ENCODE measurements at regions not wholly inside any gene's neighbourhood (a gene's known extent, or its start where the extent isn't known, plus 50 kb on each side); places are given as distances from the start of the nearest gene placed in this dataset.

DNA sequence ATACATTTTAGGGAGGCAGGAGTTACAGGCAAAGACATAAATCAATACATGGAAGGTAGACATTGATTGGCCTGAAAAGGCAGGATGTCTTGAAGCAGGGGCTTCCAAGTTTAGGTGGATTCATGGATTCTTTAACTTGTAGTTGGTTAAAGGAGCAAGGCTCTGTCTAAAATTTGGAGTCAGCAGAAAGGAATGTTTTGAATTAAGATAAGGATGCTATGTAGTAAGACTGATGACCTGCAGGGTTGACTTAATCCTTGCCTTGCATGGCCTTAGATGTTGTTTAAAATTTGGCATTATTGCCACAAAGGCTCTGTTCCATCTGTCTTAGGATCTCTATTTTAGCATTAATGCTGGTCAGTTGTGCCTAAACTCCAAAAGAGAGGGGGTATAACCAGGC, 171.3 kb downstream of the C5orf15 start:
- DNase-seq (ENCODE audit: low spot score) = no peak

DNA sequence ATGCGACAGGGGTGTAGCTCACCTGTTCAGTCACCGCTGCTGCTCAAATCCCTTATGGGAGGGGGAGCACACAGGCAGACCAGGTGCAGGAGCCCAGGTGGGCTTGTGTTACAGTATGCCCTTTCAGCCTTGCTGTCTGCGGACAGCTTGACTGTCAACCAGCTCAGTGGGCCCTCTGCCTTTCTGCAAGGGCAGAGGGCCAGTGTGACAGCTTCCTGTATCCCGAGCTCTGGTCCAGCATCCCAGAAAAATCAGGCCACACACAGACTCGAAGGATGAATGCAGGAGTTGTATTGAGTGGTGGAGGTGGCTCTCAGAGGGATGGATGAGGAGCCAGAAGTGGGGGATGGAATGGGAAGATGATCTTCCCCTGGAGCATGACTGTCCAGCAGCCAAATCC, 172.2 kb downstream of the C5orf15 start:
- DNase-seq (ENCODE audit: low spot score) = no peak

DNA sequence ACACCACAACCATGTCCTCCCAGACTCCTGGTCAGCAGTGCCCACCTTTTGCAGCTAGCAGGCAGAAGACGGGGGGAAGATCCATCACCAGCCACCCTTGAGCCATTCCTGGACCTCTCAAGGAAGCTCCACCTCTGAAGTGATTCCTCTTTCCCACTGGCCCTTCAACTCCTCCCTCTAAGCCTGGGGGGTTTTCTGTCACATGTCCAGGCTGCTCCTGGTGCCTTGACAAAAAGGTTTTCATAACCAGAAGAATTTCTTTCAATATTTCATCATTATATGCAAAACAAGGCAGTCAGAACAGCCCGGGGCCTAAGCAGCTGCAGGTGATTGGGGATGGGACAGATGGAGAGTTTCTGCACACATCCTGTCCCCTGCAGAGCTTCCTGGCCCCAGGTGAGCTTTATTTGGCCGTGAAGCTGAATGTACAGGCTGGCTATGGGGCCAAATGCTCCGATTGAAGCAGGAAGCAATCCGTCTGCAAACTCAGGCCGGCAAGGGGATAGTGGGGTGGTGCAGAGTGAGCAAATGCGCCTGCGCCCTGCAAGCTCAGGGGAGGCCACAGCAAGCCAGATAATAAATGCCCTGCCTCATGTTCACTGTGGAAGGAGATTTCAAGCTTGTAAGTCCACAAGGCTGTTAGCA, 173.5 kb downstream of the C5orf15 start:
- no peak for DNase-seq (ENCODE audit: low spot score)

DNA sequence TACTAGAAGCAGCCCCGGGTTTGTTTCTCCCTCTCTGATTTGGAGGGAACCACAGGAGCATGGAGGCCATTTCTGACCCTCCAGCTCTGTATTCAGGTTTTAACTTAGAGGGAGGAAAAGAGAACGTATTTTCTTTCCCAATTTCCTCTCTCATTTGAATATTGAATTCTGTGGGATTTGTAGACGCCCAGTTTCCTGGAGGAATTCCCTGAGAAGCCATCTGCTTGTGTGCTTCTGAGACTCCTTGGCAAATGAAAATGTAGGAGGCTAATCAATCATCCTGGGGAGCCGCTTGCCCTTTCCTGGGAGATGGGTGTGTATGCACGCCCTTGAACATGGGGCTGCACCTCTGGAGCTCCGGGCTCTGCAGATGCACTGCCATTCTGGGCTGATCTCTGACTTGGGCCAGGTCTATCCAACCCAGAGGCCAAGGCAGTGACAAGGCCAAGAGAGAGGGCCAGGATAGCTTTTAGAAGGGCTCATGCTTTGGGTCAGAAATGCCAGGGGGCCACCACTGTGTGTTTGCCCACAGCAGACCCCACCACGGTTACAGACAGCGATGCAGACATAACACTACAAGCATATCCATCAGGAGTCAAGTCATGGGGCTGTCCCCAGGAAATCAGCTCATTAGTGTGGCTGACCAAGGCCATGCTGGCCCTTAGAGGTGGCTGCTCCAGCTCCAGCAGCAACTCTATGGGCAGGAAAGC, 174.5 kb downstream of the C5orf15 start:
- DNase-seq (ENCODE audit: low spot score) = no peak

DNA sequence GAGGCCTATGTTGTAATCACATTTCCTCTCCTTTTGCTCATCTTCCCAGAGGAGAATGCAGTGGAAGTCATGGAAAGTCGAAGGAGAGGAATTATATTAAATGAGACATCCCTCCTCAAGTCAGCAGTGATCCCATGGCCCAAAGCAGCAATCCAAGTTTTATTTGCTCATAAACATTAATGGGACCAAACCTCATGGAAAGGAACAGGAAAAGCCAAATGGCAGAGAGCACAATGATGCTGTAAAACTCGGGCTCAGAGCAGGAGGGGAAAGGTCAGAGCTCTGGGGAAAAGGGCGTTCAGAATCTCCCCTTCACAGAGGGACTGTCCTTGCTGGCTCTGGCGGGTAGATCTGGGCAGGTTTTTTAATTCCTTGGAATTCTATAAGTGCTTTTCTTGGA, 175.8 kb downstream of the C5orf15 start:
- no peak for DNase-seq (ENCODE audit: low spot score)

DNA sequence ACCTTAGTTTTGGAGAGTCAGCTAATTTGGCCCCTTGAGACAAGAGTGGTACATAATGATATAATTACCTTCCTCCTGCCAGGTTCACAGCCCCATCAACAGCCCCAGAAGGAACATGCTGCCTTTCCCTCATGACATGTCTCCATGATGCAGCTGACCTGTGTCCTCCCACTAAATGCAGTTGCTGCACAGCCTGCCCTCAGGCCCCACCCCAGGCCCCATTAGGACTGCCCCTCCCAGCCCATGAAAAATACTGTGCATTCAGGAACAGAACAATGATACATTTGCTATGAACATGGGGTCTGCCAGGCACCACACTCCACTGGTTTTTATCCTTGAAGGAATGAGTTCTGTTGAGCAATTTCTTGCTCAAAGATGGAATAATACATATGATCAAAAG, 176.4 kb downstream of the C5orf15 start:
- DNase-seq (ENCODE audit: low spot score) = no peak

DNA sequence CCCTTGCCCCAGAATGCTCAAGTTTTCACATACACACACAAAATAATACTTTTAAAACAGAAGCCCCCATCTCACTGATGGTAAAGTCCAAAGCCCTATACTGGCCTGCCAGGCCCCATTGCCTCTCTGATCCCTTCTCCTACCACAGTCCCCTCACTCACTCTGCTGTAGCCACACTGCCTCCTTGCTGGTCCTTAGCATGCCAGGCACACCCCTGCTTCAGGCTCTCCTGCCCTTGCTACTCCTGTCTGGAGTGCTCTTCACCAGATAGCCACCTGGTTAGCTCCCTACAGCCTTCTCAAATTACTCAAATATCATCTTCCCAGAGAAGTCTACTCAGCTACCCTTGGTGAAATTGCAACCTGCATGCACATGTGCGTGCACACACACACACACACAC, 177.5 kb downstream of the C5orf15 start:
- DNase-seq (ENCODE audit: low spot score) = no peak

DNA sequence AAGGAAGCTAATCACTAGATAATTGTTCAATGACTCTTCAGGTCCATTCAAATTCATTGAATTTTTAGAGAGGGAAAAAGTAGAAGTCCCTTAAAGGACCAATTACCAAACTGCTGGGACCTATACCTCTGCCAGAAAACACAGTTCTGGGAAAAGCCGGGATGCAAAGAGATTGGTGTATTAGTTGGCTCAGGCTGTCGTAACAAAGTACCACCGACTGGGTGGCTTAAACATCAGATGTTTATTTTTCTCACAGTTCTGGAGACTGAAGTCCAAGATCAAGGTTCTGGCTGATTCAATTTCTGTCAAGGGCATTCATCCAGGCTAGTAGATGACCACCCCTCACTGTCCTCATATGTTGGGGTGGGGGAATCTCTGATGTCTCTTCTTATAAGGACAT, 177.1 kb upstream of the FSTL4 start:
- DNase-seq (ENCODE audit: low spot score) = no peak

DNA sequence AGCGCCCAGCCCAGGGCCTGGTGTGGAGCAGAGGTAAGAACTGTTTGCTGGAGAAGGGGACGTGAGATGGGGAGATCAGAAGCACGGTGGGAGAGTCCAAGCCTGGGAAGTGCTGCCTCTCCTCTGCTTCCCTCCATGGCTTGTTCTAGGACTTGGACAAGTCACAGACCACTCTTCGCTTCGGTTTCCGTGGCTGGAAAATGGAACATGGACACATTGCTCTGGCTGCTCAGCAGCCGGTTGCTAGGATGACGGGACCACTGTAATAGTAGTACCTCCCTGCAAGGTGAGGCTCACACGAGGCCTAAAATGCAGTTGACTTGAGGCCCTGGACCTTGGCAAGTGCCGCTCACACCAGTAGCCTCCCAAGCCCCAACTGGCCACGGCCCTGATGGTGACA, 175.8 kb upstream of the FSTL4 start:
- DNase-seq (ENCODE audit: low spot score) = no peak

DNA sequence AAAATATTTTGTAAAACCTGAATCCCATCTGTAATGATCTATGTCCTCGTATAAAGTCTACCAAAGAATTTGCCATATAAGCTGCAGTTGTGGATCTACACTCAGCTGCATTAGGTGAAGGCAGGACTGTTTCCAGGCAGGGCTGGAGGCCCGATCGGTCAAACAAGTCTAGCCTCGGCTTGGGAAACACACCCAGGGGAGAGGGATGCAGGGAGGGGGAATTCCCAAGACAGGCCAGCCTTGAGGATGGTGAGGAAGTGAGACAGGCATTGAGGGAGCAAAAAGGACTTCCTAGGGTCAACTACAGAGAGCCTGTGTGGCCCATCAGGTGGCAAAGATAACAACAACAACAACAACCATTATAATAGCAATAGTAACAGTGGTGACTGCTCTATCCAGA, 174.1 kb upstream of the FSTL4 start:
- DNase-seq (ENCODE audit: low spot score) = no peak

DNA sequence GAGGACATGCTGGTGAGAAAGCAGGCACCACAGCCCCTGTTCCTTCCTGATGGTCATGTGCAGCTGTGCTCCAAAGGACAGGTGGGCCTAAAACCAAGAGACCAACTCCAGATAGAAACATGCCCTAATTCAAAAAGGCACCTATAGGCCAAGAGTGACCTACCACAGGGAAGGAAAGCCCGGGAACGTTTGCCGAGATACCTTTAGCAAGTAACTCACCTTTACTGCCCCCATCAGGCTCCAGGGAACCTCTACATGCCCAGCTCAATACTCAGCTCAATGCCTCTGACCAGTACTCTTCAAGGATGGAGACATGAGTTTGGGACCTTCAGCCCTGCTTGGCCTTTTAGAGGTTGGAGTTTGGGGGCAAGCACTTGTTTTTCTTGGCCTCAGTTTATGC, 172.8 kb upstream of the FSTL4 start:
- DNase-seq (ENCODE audit: low spot score) = no peak

DNA sequence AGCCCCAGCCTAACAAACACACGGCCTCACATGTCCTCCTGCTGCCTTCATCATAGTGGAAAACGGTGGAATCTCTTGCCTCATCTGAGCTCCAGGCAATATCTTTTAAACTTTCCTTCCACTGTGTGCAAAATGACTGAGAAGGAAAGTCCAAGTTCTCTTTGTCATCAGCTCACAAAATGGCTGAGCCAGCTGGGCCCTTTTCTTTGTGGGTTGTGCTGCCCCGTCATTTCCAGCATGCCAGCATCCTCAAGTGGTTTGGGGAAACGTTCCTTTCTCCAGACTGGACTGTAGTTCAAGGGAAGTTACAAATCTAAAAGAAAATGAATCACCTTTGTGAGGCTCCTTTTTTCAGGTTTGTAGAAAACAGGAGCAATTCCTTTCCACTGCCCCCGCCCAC, 171.1 kb upstream of the FSTL4 start:
- no peak for DNase-seq (ENCODE audit: low spot score)

DNA sequence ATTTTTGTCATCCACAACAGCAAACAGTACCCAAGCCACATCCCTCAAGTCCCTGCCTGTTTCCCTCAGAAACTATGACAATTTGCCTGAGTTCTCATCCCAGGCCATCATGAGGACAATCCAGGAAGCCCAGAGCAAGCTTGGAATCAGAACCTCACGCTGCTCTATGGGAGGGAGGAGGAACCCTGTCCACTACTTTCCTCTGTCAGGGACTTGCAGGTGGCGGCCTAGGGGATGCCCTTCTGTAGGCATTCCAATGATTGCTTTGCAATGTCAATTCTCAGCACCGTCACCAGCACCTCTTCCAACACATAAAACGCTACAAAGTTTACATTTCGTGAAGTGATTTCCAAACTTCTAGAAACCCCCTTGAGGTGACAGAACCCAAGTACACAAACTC, 170.4 kb upstream of the FSTL4 start:
- no peak for DNase-seq (ENCODE audit: low spot score)

DNA sequence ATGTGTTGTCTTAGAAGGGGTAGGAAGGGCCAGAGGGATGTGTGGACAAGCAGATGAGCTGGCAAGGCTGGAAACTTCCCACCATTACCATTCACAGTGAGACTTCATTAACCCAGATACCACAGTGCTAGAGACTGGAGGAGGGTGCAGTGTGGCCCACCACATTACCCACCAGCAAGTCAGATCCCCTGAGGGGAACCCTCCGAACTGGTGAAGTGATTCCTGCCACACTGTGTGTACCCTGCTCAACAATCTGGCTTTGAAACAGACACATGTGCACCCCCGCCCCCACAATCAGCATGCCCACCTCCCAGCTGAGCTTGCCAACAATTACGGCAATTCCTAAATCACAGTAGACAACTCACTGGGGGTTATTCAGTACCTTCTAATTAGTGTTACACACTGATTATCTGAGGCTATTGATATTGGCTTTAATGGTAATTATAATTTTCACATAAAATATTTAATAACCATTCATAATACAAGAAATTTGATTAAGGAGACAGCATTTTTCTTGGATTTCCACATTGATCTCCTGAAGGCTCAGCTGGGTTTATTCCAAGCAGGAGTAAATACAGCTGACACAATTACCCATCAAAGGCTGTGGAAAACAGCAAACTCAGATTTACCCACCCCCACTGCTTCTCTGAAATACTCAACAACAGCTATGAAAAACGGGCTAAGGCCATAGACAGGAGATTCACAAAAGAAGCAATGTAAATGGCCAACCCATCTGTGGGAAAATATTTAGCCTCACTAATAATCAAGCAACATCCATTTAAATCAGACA, 169.3 kb upstream of the FSTL4 start:
- no peak for DNase-seq (ENCODE audit: low spot score)

DNA sequence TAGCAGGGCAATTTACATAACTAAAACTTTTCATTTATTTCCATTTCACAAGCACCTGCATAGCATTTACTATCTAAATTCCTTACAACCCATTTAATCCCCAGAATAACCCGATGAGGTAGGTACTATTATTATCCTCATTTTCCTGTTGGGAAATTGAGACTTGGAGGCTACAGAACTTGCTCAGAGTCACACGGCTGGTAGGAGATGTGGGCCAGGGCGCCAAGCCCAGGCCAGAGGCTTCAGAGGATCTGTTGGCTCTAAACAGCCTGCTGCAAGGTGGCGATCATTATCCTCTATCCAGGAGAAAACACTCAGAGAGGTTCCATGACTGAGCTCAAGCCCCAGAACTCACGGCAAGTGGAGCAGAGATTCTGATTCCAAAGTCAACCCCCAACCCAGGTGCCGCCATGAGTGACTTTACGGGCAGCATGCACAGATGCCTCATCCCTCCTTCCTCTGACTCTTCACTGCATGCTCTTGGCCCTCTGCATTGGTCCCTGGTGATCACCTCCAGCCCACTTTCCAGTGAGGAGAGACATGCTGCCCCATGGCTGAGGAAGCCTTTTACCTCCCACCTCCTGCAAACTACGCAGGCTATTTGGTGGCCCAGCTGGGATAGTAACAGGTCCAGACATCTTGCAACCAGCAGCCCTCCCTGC, 168.4 kb upstream of the FSTL4 start:
- no peak for DNase-seq (ENCODE audit: low spot score)

DNA sequence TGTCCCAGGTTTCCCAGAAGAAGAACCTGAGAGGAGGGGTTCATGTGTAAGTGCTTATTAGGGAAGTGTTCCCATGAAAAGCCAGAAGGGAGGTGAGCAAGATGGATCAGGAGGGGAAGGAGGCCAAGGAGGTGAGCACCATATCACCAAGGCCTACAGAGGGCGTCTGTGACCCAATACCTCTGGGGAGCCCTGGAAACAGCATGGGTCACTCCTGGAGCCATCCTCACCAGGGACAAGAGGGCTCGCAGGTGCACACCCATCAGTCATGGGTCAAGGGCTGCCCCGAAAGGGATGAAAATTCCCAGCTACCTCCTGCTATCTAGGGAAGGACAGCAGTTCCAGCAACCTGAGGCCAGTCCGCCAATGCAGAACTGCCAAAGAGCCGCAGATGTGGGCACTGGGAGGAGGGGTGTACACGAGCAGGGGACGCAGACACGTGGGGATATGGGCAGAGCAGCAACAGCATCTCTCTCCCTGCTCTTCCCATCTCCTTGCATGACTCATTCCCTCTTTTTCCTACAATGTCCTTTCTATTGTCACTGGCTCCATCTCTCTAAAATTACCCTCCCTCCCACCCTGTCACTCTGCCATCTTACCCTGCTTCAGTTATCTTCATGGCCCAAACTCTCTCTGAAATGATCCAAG, 167.6 kb upstream of the FSTL4 start:
- no peak for DNase-seq (ENCODE audit: low spot score)

DNA sequence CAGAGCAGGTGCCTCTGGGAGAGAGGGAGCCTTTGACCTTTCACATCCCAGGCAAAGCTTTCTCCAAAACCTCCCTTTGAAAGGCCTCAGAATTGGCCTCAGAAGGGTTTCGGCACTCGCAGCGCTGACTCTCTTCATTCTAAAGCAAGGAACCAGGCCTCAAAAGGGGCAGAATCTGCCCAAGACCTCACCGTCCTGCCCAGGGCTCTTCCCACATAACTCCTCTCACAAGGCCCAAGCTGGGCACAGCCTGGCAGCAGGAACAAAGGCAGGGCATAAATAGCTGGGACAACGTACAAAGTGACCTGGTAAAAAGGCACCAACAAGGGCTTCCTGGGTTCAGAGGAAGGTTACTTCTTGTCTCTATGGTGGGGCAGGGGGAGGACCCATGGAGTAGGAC, 166.3 kb upstream of the FSTL4 start:
- DNase-seq (ENCODE audit: low spot score) = no peak

DNA sequence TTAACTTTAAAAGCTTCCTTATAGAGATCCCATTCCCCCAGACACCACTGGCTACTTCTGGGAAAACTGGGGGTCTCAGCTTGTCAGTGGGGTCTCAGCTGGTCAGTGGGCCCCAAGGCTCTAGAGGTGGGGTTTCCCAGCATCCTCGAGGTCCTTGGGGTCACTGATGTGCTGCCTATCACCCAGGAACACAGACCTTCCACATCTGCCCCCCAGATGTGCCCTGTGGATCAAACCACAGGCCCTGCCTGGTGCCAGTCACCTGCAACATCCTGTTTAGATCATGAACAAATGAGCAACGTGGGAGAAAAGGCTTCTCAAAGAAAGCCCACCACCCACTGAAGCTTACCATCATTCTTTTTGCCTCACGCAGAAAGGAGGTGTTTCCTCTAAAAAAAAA, 165.6 kb upstream of the FSTL4 start:
- no peak for DNase-seq (ENCODE audit: low spot score)

DNA sequence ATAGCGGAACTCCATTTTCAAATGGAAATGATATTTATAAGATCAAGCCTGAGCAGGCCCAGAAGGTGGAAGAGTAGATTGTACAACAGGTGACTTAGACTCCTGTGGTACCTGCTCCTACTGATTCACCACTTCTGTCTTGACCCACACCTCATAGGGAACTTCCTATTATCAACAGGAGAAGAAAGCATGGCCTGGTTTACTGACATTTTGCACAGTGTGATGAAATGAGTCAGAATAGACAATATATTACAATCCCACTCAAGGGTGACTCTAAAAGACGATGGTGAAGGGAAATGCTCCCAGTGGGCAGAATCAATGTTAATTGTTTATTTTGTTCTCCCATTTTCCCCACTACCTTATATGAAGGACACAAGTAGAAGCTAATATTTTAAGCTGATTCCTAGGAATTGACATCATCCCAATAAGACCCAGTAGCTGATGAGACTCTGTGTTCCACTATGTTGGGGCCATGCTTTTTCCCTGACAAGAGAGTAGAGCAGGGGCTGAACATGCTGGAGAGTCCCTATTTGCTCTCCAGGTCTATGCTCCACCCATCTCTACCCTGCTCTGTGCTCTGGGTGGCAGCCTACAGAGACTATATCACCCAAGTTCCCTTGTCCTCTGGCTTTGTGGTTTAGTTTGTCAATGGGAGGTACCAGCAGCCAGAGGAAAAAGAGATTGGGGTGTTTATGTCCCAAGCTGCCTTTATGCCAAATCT, 163.4 kb upstream of the FSTL4 start:
- DNase-seq (ENCODE audit: low spot score) = no peak

DNA sequence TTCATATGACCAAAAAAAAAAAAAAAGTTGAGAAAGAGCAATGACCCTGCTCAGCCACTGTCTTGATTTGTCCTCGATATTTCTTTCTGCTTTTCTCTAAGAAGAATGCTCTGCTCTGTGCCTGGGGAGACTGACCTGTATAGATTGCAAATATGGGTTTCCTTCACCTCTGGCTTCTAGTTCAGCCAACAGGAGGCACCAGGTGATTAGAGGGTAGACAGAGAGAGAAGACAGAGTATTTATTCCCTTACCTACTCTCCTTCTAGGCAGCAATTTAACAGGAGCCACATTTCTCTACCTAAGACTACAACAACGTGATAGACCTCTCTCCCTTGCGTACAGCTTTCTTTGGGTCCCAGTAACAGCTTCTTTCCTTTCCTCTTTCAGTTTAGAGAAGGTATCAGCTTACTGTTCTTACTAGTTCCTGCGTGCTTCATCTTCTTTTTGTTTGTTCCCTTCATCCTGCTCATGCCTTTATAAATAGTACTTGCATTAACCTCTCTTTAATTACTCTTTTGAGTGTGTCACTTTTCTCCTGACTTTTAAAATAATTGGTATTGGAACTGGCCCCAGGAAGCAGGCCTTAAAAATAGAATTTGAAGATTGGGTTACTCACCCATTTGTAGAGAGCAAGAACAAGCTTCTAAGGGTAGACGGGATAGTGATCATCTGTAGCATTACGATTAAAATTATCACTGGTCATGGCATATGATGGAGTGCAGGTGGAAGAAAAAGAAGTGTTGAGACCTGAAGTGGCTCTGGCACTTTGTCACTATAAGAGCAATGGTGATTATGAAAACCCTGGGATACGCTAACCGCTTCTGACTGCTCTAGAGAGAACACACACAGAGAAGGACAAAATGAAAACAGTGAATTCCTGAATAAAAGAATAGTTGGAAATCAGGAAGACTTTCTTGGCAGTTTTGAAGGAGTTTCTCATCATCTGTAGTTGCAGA, 161.2 kb upstream of the FSTL4 start:
- DNase-seq (ENCODE audit: low spot score) = no peak

DNA sequence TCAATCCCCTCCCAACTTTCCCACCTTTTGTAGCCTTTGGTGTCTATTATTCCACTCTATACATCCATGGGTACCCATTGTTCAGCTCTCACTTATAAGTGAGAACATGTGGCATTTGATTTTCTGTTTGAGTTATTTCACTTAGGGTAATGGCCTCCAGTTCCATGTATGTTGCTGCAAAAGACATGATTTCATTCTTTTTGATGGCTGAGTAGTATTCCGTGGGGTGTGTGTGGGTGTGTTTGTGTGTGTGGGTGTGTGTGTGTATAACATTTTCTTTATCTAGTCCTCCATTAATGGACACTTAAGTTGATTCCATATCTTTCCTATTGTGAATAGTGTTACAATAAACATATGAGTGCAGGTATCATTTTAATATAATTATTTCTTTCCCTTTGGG, 157.5 kb upstream of the FSTL4 start:
- DNase-seq (ENCODE audit: low spot score) = no peak
